HG03196 (cell line): ENCODE measurements at regions not wholly inside any gene's neighbourhood (a gene's known extent, or its start where the extent isn't known, plus 50 kb on each side); places are given as distances from the start of the nearest gene placed in this dataset.

Experiments
- ATAC-seq: cut with Tn5 transposase; IDR thresholded peaks from one replicate; pipeline ENCODE4 v1.9.1; 2021; ENCODE audit not compliant: unreplicated experiment

DNA sequence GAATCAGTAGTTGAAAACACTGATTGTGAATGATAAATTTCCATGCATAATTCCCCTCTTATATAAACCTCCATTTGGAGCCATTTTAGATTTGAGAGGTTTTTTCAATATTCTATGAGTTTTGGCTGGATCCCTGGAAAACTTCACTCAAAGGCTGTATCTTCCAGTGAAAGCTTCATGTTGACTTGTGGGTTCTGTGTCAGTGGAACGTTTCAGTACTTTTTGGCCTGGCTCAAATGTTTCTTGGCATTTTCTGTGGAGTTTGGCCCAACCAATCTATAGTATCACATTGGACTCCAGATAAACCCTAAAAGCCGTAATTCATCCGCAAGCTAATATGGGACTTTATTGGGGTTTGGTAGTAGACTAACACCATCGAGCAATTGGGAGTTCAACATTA, 172.6 kb upstream of the PRPS1L1 start:
- ATAC-seq, result no peak

- no peak for ATAC-seq
These were observed 173.2 kb upstream of the PRPS1L1 start for GRCh38 chr7:18200855-18201254.

DNA sequence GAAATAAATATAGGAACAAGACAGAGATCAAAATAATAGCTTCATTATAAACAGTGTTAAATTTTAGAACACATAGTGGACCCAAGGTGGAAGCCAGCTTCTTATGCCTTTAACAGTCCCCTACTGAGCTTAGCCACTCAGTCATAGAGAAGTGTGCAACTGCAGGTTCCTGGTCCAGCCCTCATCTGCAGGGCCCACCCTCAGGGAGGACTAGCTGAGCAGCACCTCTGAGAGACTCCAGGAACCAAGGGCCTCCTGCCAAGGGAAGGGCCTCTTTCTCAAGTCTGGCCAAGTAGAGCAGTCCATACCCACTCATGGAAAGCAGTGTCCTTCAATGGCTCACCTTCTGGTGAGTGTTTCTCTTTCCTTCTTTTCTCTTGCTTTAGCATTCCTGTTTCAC, 173.7 kb upstream of the PRPS1L1 start:
- no peak for ATAC-seq

GRCh38 chr7:18202315-18203045, 174.8 kb upstream of the PRPS1L1 start:
- ATAC-seq, result no peak

- no peak for ATAC-seq
These were observed 178.7 kb upstream of the PRPS1L1 start for GRCh38 chr7:18206331-18206730.

DNA sequence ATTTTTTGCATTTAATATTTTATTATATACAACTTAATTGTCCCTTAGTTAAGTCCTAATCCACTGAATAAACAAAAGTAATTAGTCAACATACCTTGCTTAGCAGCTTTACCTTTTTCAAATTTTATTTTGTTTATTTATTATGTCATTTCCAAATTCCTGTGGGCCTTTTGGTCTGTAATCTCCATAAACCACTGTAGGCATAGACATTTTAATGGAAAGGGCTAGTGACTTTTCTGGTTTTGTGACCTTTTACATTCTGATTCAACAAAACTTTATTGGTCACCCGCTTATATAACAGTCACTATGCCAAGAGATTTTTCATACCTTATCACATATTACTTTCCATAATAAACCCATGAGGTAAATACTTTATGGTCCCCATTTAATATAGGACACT, 181.3 kb upstream of the PRPS1L1 start:
- ATAC-seq, result no peak

DNA sequence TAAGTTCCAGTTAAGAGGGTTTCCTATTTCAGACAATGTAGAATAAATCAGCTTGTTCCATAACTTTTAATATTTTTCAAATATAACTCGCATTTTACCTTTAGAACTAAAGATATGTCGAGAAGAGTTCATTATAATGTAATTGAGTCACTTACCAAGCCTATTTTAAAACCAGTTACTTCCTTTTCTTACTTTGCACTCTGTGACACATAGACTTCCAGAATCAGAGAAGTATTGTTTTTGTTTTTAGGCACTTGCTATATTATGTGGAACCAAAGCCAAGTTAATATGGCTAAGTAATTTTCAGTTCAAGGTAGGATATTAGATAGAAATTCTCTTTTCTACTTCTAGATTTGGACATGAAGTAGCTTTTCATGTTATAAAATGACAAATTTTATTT, 182.7 kb upstream of the PRPS1L1 start:
- ATAC-seq, result no peak

- ATAC-seq, result no peak
These were observed 183.1 kb upstream of the PRPS1L1 start for GRCh38 chr7:18210788-18211187.

GRCh38 chr7:18212308-18212707, 184.7 kb upstream of the PRPS1L1 start:
- ATAC-seq, result no peak

DNA sequence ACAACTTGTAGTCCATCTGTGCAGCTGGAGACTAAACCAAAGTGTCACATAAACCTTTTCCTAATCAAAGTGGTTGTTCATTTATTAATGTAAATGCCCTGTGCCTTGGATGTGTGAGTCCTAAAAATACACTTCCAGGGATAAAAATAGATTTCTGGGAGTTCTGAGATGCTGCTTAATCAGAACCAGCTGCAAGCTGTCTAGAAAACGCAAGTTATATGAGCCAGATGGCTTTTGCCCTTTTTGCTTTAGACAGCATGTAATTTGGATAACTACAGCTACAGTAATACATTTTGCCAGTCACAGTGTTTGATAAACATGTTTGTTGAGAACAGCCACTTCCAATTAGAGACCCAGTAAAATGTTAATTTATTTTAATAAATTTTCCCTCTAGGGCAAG, 185.1 kb upstream of the PRPS1L1 start:
- no peak for ATAC-seq

DNA sequence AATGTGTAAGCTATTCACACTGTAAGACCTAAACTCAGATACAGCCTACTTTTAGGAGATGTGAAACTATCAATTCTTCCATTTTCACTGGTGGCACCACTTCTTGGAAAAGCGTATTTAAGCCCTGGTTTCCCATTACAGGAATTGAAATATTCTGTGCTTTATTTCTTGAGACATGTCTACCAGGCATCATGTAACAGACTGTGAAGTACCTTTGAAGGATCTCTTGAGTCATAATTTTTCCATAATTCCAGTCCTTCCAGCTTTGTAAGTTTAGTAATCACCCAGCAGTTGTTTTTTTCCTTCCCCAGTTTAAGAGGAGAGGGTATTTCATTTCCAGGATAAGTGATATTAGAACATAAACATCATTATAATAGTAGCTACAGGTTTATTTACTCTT, 186.0 kb upstream of the PRPS1L1 start:
- ATAC-seq, result no peak

DNA sequence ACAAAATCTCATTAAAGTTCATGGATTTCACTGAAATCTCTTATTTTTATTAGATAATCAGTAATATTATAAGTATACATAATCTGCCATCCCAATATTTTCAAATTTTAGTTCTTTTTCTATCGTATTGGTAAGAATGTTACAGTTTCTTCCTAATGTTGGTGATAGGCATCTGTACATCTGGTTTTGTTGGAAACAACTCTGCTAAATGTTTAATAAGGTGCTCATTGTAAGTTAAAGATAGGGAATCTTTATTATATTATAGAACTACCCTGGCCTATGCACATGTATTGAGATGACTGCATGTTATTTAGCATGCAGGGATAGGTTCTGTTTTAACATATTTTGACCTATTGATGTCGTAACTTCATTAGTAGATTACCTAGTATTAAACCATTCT, 188.6 kb upstream of the PRPS1L1 start:
- no peak for ATAC-seq

- no peak for ATAC-seq
These were observed 194.0 kb upstream of the PRPS1L1 start for GRCh38 chr7:18221377-18222293.

- ATAC-seq, result no peak
These were observed 195.0 kb upstream of the PRPS1L1 start for GRCh38 chr7:18222636-18223035.

DNA sequence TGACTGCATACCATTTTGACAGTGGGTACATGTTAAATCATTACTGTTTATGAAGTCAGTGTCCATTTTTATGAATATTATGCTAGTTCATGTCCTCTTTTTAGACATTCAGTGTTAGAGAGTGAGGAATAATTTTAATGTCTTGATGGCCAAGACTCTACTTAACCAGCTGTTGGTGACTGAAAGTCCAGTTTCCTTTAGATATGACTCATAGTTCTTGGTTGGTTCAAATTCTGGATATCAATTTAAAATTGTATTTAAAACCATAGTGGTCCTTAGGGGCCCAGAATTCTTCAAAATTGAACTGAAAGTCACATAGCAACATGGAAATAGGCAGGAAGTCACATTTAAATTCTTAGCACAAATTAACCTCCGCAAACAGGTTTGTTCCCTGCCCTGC, 196.5 kb upstream of the PRPS1L1 start:
- no peak for ATAC-seq

DNA sequence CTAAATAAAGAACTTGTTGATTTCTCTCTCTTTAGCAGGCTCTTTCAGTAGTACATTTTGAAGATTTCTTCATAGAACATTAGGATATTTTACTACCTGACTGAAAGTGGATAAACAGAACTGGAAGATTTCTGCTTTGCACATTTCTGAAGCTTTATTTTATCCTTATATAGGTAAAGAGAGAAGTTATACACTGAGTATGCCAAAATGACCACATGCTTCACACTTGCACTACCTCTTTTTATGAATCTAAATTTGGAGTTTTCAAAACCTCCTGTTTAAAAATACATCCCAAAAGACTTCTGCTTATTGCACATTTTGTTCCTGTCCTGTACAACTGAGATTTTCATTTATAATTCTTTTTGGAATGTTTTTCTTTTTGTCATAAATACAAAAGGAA, 197.4 kb upstream of the PRPS1L1 start:
- ATAC-seq, result no peak

GRCh38 chr7:18226598-18226997, 199.0 kb upstream of the PRPS1L1 start:
- no peak for ATAC-seq

DNA sequence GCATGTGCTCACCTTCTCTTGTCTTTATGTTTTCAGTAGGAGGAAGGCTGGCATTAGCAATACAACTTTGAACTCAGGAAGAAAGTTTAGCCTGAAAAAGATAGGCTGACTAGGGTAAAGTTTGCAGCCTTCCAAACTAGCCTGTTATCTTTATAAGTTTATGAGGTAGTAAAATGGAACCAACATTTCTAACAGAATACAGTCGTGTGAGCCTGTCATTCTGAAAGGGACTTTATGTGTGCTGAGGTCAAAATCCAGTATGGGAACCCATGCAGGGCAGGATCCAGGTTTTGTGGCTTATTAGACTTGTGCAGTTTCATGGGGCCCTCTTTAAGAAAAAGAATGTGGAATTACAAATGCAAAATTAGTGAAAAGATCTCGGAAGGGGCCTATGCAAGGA, 201.0 kb upstream of the PRPS1L1 start:
- no peak for ATAC-seq

- no peak for ATAC-seq
These were observed 202.6 kb upstream of the PRPS1L1 start for GRCh38 chr7:18230271-18230670.

DNA sequence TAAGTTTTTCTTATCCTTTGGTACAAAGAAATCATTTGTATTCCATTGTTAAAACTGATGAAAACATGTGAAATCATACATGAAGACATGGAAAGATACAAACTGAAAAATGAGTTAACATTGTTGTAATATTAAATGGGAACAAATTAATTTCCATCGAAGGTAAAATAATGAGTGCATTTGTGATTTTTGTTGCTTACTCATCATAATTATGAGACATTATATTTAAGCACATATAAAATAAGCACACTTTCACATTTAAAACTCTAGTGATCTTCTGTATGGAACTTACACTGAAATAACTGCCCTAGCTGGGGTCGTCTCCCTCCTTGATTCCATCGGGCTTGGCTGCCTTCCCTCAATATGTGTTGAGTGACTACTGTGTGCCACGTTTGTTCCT, 204.2 kb upstream of the PRPS1L1 start:
- ATAC-seq, result no peak

GRCh38 chr7:18234519-18234918, 206.9 kb upstream of the PRPS1L1 start:
- no peak for ATAC-seq

DNA sequence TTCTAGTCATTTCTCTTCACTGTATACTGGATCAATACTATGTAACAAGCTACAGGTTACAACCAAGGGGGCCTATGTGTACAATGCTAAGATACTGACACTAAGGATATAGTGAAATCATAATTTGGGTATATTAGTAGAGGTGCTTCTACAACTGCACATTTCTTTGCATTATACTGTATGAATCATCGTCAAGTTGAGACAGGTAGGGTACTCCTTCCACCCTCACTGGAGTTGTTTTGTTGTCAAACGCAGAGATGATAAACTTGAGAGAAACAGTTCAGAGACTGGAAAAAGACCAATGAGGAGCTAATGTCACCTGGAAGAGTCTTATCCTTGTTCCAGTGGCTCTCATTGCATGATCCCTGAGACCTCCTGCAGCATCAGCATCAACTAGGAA, 208.2 kb upstream of the PRPS1L1 start:
- no peak for ATAC-seq
